HEK293 (cell line): ENCODE measurements at regions not wholly inside any gene's neighbourhood (a gene's known extent, or its start where the extent isn't known, plus 50 kb on each side); places are given as distances from the start of the nearest gene placed in this dataset.

Source experiments
- CTCF ChIA-PET: fragments of 350-600 bp; formaldehyde crosslinking; extraction: SDS; loops from one replicate; lab custom pipeline; 2021; ENCODE audit warnings: antibody characterized with exemption; lab: Yijun Ruan, JAX
- POLR2A ChIA-PET: fragments of 300-600 bp; formaldehyde crosslinking; extraction: SDS; loops from one replicate; lab custom pipeline; 2020; ENCODE audit warnings: antibody characterized with exemption, inconsistent platforms; lab: Yijun Ruan, JAX
- H3K27ac ChIP-seq: fragments of 200-500 bp; sonication (Bioruptor generic); 2 replicates; pipeline ENCODE4 v1.5.1; 2014; ENCODE audit warnings: low read depth, low read length, control low read depth, inconsistent platforms; ENCODE audit errors: extremely low read depth
- H3K36me3 ChIP-seq, 2 experiments: fragments of 200-500 bp in 1 of 2; sonication (Bioruptor generic) in 1 of 2; 1 replicate in 1 of 2; 2 replicates in 1 of 2; pipeline ENCODE4 v1.5.1; 2014 to 2017; ENCODE audit warnings: inconsistent platforms in 2 of 2, low read length in 2 of 2; ENCODE audit not compliant: control insufficient read depth in 2 of 2, insufficient read depth in 1 of 2
- H3K4me1 ChIP-seq: fragments of 200-500 bp; sonication (Bioruptor generic); 2 replicates; pipeline ENCODE4 v1.5.1; 2014; ENCODE audit warnings: mild to moderate bottlenecking, low read length, inconsistent platforms; ENCODE audit not compliant: control insufficient read depth, insufficient read depth
- H3K4me3 ChIP-seq: 2 replicates; pipeline ENCODE4 v1.5.1; 2011; ENCODE audit warnings: low read depth, mild to moderate bottlenecking, control low read depth, low read length, moderate library complexity
- H3K9me3 ChIP-seq: fragments of 200-500 bp; sonication (Bioruptor generic); 2 replicates; pipeline ENCODE4 v1.5.1; 2014; ENCODE audit warnings: low read depth, low read length, inconsistent platforms; ENCODE audit not compliant: control insufficient read depth, insufficient read depth
- BCL11A ChIP-seq: fragments of 450-650 bp; formaldehyde crosslinking; IDR thresholded peaks from 2 replicates; pipeline ENCODE4 v1.5.1; 2016; ENCODE audit warnings: low read depth, missing biosample characterization, missing genetic modification characterization
- ELK4 ChIP-seq: IDR thresholded peaks from 2 replicates; pipeline ENCODE4 v1.6.1; 2011; ENCODE audit warnings: mild to moderate bottlenecking, low read depth, low read length, borderline replicate concordance
- ZBTB8A ChIP-seq: fragments of 450-650 bp; formaldehyde crosslinking; IDR thresholded peaks from 2 replicates; pipeline ENCODE4 v1.5.1; 2016; ENCODE audit warnings: missing biosample characterization, missing genetic modification characterization
- ZEB2 ChIP-seq: fragments of 450-650 bp; formaldehyde crosslinking; IDR thresholded peaks from 2 replicates; pipeline ENCODE4 v1.5.1; 2016; ENCODE audit warnings: missing biosample characterization, missing genetic modification characterization
- ZNF280D ChIP-seq: fragments of 450-650 bp; formaldehyde crosslinking; IDR thresholded peaks from 2 replicates; pipeline ENCODE4 v1.5.1; 2016; ENCODE audit warnings: missing biosample characterization, missing genetic modification characterization
- ZNF335 ChIP-seq: fragments of 450-650 bp; formaldehyde crosslinking; conservative IDR thresholded peaks from 2 replicates; pipeline ENCODE4 v1.5.1; 2016; ENCODE audit warnings: missing biosample characterization, missing genetic modification characterization
- ZNF529 ChIP-seq: fragments of 450-650 bp; formaldehyde crosslinking; IDR thresholded peaks from 2 replicates; pipeline ENCODE4 v1.5.1; 2017; ENCODE audit warnings: missing genetic modification characterization, missing biosample characterization; ENCODE audit not compliant: insufficient replicate concordance
- TF ChIP-seq, protein P1 (sequence below): sonication (generic); formaldehyde crosslinking; IDR thresholded peaks from 2 replicates; pipeline ENCODE4 v1.8.1; 2022; ENCODE audit warnings: mild to moderate bottlenecking, moderate library complexity, missing genetic modification reagents
- TF ChIP-seq, protein P2 (sequence below): fragments of 450-650 bp; formaldehyde crosslinking; IDR thresholded peaks from 2 replicates; pipeline ENCODE4 v1.5.1; 2017; ENCODE audit warnings: missing biosample characterization, missing genetic modification characterization
- TF ChIP-seq, protein P3 (sequence below): fragments of 450-650 bp; formaldehyde crosslinking; IDR thresholded peaks from 2 replicates; pipeline ENCODE4 v1.5.1; 2016; ENCODE audit warnings: missing biosample characterization, missing genetic modification characterization
- TF ChIP-seq, protein P4 (sequence below): fragments of 450-650 bp; formaldehyde crosslinking; IDR thresholded peaks from 2 replicates; pipeline ENCODE4; 2016; ENCODE audit warnings: missing biosample characterization, missing genetic modification characterization
- TF ChIP-seq, protein P5 (sequence below): fragments of 450-650 bp; formaldehyde crosslinking; IDR thresholded peaks from 2 replicates; pipeline ENCODE4 v1.5.1; 2016; ENCODE audit warnings: missing biosample characterization, missing genetic modification characterization

GRCh38 chr13:99665711-99666110, 164.4 kb downstream of the TM9SF2 start (continued):
- no peak for TF ChIP-seq BCL11A
- TF ChIP-seq ELK4, result no peak
- TF ChIP-seq, protein P1, sequence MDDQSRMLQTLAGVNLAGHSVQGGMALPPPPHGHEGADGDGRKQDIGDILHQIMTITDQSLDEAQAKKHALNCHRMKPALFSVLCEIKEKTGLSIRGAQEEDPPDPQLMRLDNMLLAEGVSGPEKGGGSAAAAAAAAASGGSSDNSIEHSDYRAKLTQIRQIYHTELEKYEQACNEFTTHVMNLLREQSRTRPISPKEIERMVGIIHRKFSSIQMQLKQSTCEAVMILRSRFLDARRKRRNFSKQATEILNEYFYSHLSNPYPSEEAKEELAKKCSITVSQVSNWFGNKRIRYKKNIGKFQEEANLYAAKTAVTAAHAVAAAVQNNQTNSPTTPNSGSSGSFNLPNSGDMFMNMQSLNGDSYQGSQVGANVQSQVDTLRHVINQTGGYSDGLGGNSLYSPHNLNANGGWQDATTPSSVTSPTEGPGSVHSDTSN (CRISPR knock-in tag), result no peak

GRCh38 chr13:99663908-99664307, 162.6 kb downstream of the TM9SF2 start:
- ChIA-PET POLR2A (no interaction called here), CTCF (interaction anchor here (0.6 kb wide), 1 partner anchor 1199 kb away, joined by 4 read pairs; no protein-coding TSS in a partner anchor)
- TF ChIP-seq, protein P2, sequence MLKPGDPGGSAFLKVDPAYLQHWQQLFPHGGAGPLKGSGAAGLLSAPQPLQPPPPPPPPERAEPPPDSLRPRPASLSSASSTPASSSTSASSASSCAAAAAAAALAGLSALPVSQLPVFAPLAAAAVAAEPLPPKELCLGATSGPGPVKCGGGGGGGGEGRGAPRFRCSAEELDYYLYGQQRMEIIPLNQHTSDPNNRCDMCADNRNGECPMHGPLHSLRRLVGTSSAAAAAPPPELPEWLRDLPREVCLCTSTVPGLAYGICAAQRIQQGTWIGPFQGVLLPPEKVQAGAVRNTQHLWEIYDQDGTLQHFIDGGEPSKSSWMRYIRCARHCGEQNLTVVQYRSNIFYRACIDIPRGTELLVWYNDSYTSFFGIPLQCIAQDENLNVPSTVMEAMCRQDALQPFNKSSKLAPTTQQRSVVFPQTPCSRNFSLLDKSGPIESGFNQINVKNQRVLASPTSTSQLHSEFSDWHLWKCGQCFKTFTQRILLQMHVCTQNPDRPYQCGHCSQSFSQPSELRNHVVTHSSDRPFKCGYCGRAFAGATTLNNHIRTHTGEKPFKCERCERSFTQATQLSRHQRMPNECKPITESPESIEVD (tag by site-specific recombination), result peak; percentile 55
- TF ChIP-seq ZEB2 (tag by site-specific recombination), result no peak
- Histone ChIP-seq H3K27ac (no peak overlapping the region), H3K36me3 (no peaks in the 10 kb centered on the region), H3K4me3 (no peak overlapping the region), H3K4me1 (peaks cover 10% of the 10 kb centered on the region), H3K9me3 (no peaks in the 10 kb centered on the region)

DNA sequence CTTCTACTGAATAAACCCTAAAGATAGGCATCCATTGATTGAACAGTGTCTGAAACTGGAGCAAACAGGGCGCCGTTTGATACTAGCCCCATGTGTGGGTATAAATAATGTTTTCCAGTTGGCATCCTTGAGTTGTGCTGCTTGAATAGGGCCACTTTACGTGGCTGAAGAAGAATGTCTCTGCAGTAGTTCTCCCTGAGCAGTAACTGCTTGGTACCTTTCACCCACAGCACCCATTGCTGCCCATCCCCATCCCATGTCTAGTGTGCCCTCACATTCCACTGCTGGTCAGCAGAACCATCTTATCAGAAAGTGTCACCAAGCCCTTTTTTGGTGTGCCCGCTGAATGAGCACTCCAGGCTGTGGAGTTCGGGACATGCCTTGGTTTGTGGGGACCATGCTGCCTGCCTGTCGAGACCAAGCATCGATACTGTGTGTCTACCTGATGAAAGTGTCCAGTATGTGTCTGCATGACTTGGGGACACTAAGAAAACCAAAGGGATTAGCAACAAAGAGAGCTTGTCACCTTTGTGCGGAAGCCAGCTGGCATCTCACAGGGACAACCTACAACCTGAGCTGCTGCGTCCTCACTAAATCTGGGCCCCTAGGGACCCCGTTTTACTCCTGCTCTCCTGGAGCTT, 162.0 kb downstream of the TM9SF2 start:
- CTCF ChIA-PET, result interaction anchor here (0.6 to 1.1 kb wide), 2 partner anchors 1200 to 1465 kb away, joined by 3 to 4 read pairs; no protein-coding TSS in a partner anchor
- peak; percentile 89 for TF ChIP-seq ZNF335 (tag by site-specific recombination)
- TF ChIP-seq ZBTB8A (tag by site-specific recombination), result 0 out of 2 replicates have a peak, but pooled peaks have one; percentile 34
- TF ChIP-seq, protein P3, sequence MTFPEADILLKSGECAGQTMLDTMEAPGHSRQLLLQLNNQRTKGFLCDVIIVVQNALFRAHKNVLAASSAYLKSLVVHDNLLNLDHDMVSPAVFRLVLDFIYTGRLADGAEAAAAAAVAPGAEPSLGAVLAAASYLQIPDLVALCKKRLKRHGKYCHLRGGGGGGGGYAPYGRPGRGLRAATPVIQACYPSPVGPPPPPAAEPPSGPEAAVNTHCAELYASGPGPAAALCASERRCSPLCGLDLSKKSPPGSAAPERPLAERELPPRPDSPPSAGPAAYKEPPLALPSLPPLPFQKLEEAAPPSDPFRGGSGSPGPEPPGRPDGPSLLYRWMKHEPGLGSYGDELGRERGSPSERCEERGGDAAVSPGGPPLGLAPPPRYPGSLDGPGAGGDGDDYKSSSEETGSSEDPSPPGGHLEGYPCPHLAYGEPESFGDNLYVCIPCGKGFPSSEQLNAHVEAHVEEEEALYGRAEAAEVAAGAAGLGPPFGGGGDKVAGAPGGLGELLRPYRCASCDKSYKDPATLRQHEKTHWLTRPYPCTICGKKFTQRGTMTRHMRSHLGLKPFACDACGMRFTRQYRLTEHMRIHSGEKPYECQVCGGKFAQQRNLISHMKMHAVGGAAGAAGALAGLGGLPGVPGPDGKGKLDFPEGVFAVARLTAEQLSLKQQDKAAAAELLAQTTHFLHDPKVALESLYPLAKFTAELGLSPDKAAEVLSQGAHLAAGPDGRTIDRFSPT (tag by site-specific recombination), result 0 out of 2 replicates have a peak, but pooled peaks have one; percentile 25
- TF ChIP-seq, protein P4, sequence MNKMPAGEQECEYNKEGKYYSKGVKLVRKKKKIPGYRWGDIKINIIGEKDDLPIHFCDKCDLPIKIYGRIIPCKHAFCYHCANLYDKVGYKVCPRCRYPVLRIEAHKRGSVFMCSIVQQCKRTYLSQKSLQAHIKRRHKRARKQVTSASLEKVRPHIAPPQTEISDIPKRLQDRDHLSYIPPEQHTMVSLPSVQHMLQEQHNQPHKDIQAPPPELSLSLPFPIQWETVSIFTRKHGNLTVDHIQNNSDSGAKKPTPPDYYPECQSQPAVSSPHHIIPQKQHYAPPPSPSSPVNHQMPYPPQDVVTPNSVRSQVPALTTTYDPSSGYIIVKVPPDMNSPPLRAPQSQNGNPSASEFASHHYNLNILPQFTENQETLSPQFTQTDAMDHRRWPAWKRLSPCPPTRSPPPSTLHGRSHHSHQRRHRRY, result no peak
- no peak for TF ChIP-seq ZNF280D (tag by site-specific recombination)
- TF ChIP-seq ZNF529 (tag by site-specific recombination), result no peak
- TF ChIP-seq, protein P5, sequence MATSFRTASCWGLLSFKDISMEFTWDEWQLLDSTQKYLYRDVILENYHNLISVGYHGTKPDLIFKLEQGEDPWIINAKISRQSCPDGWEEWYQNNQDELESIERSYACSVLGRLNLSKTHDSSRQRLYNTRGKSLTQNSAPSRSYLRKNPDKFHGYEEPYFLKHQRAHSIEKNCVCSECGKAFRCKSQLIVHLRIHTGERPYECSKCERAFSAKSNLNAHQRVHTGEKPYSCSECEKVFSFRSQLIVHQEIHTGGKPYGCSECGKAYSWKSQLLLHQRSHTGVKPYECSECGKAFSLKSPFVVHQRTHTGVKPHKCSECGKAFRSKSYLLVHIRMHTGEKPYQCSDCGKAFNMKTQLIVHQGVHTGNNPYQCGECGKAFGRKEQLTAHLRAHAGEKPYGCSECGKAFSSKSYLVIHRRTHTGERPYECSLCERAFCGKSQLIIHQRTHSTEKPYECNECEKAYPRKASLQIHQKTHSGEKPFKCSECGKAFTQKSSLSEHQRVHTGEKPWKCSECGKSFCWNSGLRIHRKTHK (tag by site-specific recombination), result no peak
- H3K27ac ChIP-seq, result no peak overlapping the region
- H3K4me1 ChIP-seq, result peaks cover 11% of the 10 kb centered on the region
- H3K9me3 ChIP-seq, result no peaks in the 10 kb centered on the region
- no peaks in the 10 kb centered on the region for H3K36me3 ChIP-seq
- H3K4me3 ChIP-seq, result no peak overlapping the region
- POLR2A ChIA-PET, result no interaction called here
